ENCODE measurements at regions not wholly inside any gene's neighbourhood (a gene's known extent, or its start where the extent isn't known, plus 50 kb on each side); places are given as distances from the start of the nearest gene placed in this dataset.

GRCh38 chr6:8657522-8657921, 222.2 kb upstream of the SLC35B3 start:
- H3K4me3 Mint-ChIP-seq: no peak overlapping the region

GRCh38 chr6:8655670-8656454, 220.5 kb upstream of the SLC35B3 start:
- H3K27ac Mint-ChIP-seq: no peak overlapping the region
- no peak for DNase-seq
- no peaks in the 10 kb centered on the region for H3K36me3 Mint-ChIP-seq (ENCODE audit: low read depth)
- H3K9me3 Mint-ChIP-seq: no peaks in the 10 kb centered on the region
- H3K4me1 Mint-ChIP-seq: no peaks in the 10 kb centered on the region
- CTCF ChIA-PET: no interaction called here
- no peaks in the 10 kb centered on the region for H3K27me3 Mint-ChIP-seq
- no peak overlapping the region for H3K4me3 Mint-ChIP-seq
- POLR2A ChIA-PET: no interaction called here

More at GRCh38 chr6:8657522-8657921, 222.2 kb upstream of the SLC35B3 start:
- Mint-ChIP-seq H3K36me3 (ENCODE audit: low read depth) (no peaks in the 10 kb centered on the region), H3K27me3 (no peaks in the 10 kb centered on the region), H3K9me3 (no peaks in the 10 kb centered on the region), H3K4me1 (no peaks in the 10 kb centered on the region), H3K27ac (no peak overlapping the region)
- ChIA-PET POLR2A (no interaction called here), CTCF (no interaction called here)
- no peak for DNase-seq

GRCh38 chr6:8652710-8653109, 217.4 kb upstream of the SLC35B3 start:
- Mint-ChIP-seq H3K4me1 (no peaks in the 10 kb centered on the region), H3K9me3 (peaks cover 9% of the 10 kb centered on the region), H3K4me3 (no peak overlapping the region), H3K27ac (no peak overlapping the region), H3K36me3 (ENCODE audit: low read depth) (no peaks in the 10 kb centered on the region), H3K27me3 (no peaks in the 10 kb centered on the region)
- no peak for DNase-seq
- CTCF ChIA-PET: no interaction called here
- POLR2A ChIA-PET: no interaction called here

- no peak overlapping the region for H3K4me3 Mint-ChIP-seq
- POLR2A ChIA-PET: no interaction called here
- H3K27me3 Mint-ChIP-seq: no peaks in the 10 kb centered on the region
- no peak overlapping the region for H3K27ac Mint-ChIP-seq
- H3K36me3 Mint-ChIP-seq (ENCODE audit: low read depth): no peaks in the 10 kb centered on the region
- no peaks in the 10 kb centered on the region for H3K4me1 Mint-ChIP-seq
- H3K9me3 Mint-ChIP-seq: peaks cover 10% of the 10 kb centered on the region
- CTCF ChIA-PET: no interaction called here
- DNase-seq: no peak
These were observed 216.7 kb upstream of the SLC35B3 start for GRCh38 chr6:8651998-8652397.

- H3K36me3 Mint-ChIP-seq (ENCODE audit: low read depth): no peaks in the 10 kb centered on the region
- ChIA-PET CTCF (no interaction called here), POLR2A (no interaction called here)
- no peak for DNase-seq
- H3K4me3 Mint-ChIP-seq: no peak overlapping the region
- no peaks in the 10 kb centered on the region for H3K27me3 Mint-ChIP-seq
- H3K27ac Mint-ChIP-seq: no peak overlapping the region
- no peaks in the 10 kb centered on the region for H3K4me1 Mint-ChIP-seq
- H3K9me3 Mint-ChIP-seq: peaks cover 18% of the 10 kb centered on the region
These were observed 209.9 kb upstream of the SLC35B3 start for GRCh38 chr6:8645212-8645611.

- Mint-ChIP-seq H3K9me3 (peaks cover 18% of the 10 kb centered on the region), H3K4me1 (no peaks in the 10 kb centered on the region), H3K27ac (no peak overlapping the region), H3K36me3 (ENCODE audit: low read depth) (no peaks in the 10 kb centered on the region), H3K4me3 (no peak overlapping the region), H3K27me3 (no peaks in the 10 kb centered on the region)
- ChIA-PET POLR2A (no interaction called here), CTCF (no interaction called here)
- no peak for DNase-seq
These were observed 209.0 kb upstream of the SLC35B3 start for GRCh38 chr6:8644306-8644705.

- CTCF ChIA-PET: no interaction called here
These were observed 207.5 kb upstream of the SLC35B3 start for GRCh38 chr6:8642854-8643253.

GRCh38 chr6:8642131-8642530, 206.8 kb upstream of the SLC35B3 start:
- H3K36me3 Mint-ChIP-seq (ENCODE audit: low read depth): no peaks in the 10 kb centered on the region
- no peak for DNase-seq
- CTCF ChIA-PET: no interaction called here
- no peaks in the 10 kb centered on the region for H3K27me3 Mint-ChIP-seq
- peaks cover 8% of the 10 kb centered on the region for H3K9me3 Mint-ChIP-seq
- POLR2A ChIA-PET: no interaction called here
- H3K4me3 Mint-ChIP-seq: no peak overlapping the region
- H3K27ac Mint-ChIP-seq: no peak overlapping the region
- H3K4me1 Mint-ChIP-seq: no peaks in the 10 kb centered on the region

More at GRCh38 chr6:8642854-8643253, 207.5 kb upstream of the SLC35B3 start:
- Mint-ChIP-seq H3K27ac (no peak overlapping the region), H3K9me3 (peaks cover 11% of the 10 kb centered on the region), H3K4me1 (no peaks in the 10 kb centered on the region), H3K4me3 (no peak overlapping the region), H3K27me3 (no peaks in the 10 kb centered on the region), H3K36me3 (ENCODE audit: low read depth) (no peaks in the 10 kb centered on the region)
- POLR2A ChIA-PET: no interaction called here
- no peak for DNase-seq

- ChIA-PET POLR2A (no interaction called here), CTCF (no interaction called here)
- no peak for DNase-seq
- Mint-ChIP-seq H3K4me1 (no peaks in the 10 kb centered on the region), H3K9me3 (peaks cover 8% of the 10 kb centered on the region), H3K27me3 (no peaks in the 10 kb centered on the region), H3K4me3 (no peak overlapping the region), H3K36me3 (ENCODE audit: low read depth) (no peaks in the 10 kb centered on the region), H3K27ac (no peak overlapping the region)
These were observed 204.7 kb upstream of the SLC35B3 start for GRCh38 chr6:8639928-8640649.

- POLR2A ChIA-PET: no interaction called here
These were observed 202.7 kb upstream of the SLC35B3 start for GRCh38 chr6:8637896-8638597.

GRCh38 chr6:8633762-8634161, 198.4 kb upstream of the SLC35B3 start:
- ChIA-PET CTCF (no interaction called here), POLR2A (interaction anchor here (0.6 kb wide), 1 partner anchor 1171 kb away, joined by 4 read pairs; no protein-coding TSS in a partner anchor)
- no peak for DNase-seq
- H3K4me3 Mint-ChIP-seq: no peak overlapping the region
- H3K9me3 Mint-ChIP-seq: peaks cover 7% of the 10 kb centered on the region
- H3K27ac Mint-ChIP-seq: no peak overlapping the region
- H3K27me3 Mint-ChIP-seq: no peaks in the 10 kb centered on the region
- H3K36me3 Mint-ChIP-seq (ENCODE audit: low read depth): no peaks in the 10 kb centered on the region
- H3K4me1 Mint-ChIP-seq: no peaks in the 10 kb centered on the region

More at GRCh38 chr6:8637896-8638597, 202.7 kb upstream of the SLC35B3 start:
- CTCF ChIA-PET: no interaction called here
- H3K4me1 Mint-ChIP-seq: no peaks in the 10 kb centered on the region
- H3K27me3 Mint-ChIP-seq: no peaks in the 10 kb centered on the region
- no peak overlapping the region for H3K4me3 Mint-ChIP-seq
- no peak overlapping the region for H3K27ac Mint-ChIP-seq
- no peaks in the 10 kb centered on the region for H3K36me3 Mint-ChIP-seq (ENCODE audit: low read depth)
- H3K9me3 Mint-ChIP-seq: peaks cover 6% of the 10 kb centered on the region
- no peak for DNase-seq

GRCh38 chr6:8628736-8629135, 193.4 kb upstream of the SLC35B3 start:
- Mint-ChIP-seq H3K27ac (no peak overlapping the region), H3K9me3 (peaks cover 7% of the 10 kb centered on the region), H3K36me3 (ENCODE audit: low read depth) (no peaks in the 10 kb centered on the region), H3K4me1 (no peaks in the 10 kb centered on the region), H3K27me3 (no peaks in the 10 kb centered on the region), H3K4me3 (no peak overlapping the region)
- ChIA-PET CTCF (no interaction called here), POLR2A (no interaction called here)
- no peak for DNase-seq

- ChIA-PET POLR2A (no interaction called here), CTCF (no interaction called here)
- Mint-ChIP-seq H3K27me3 (no peaks in the 10 kb centered on the region), H3K36me3 (ENCODE audit: low read depth) (no peaks in the 10 kb centered on the region), H3K4me3 (no peak overlapping the region), H3K9me3 (peaks cover 7% of the 10 kb centered on the region), H3K27ac (no peak overlapping the region), H3K4me1 (no peaks in the 10 kb centered on the region)
- no peak for DNase-seq
These were observed 192.7 kb upstream of the SLC35B3 start for GRCh38 chr6:8628063-8628462.

Data from activated CD4-positive, alpha-beta T cell treated with anti-CD3 and anti-CD28 coated beads, Interleukin-2, amount 10 ng/mL, durations not matched to agents 7 days and 5 days (primary cell).